GM19455 (cell line): ENCODE measurements at regions not wholly inside any gene's neighbourhood (a gene's known extent, or its start where the extent isn't known, plus 50 kb on each side); places are given as distances from the start of the nearest gene placed in this dataset.
A peak's percentile ranks its signal among the peaks of the same experiment; 100 is the strongest.
"Not testable (repeated sequence)": the region's sequence is repeated elsewhere in the genome, so short reads cannot be mapped to it uniquely, and the experiment has no call there.

Source experiments
- ATAC-seq: cut with Tn5 transposase; IDR thresholded peaks from one replicate; pipeline ENCODE4 v1.9.1; 2021; ENCODE audit not compliant: unreplicated experiment

- no peak for ATAC-seq
These were observed 104.7 kb upstream of the TRIM2 start for GRCh38 chr4:153099391-153100140.

DNA sequence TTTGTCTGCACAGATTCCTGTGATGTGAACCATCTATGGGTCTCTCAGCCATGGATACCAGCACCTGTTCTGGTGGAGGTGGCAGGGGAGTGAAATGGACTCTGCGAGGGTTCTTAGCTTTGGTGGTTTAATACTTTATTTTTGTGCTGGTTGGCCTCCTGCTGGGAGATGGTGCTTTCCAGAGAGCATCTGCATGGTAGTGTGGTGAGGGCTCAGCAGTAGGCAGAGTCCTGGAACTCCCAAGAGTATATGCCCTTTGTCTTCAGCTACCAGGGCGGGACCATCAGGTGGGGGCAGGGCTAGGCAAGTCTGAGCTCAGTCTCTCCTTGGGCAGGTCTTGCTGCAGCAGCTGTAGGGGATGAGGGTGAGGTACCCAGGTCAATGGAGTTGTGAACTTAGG lies 97.5 kb upstream of the TRIM2 start:
- ATAC-seq = not testable (repeated sequence)

- ATAC-seq = no peak
These were observed 97.0 kb upstream of the TRIM2 start for GRCh38 chr4:153107246-153107645.

DNA sequence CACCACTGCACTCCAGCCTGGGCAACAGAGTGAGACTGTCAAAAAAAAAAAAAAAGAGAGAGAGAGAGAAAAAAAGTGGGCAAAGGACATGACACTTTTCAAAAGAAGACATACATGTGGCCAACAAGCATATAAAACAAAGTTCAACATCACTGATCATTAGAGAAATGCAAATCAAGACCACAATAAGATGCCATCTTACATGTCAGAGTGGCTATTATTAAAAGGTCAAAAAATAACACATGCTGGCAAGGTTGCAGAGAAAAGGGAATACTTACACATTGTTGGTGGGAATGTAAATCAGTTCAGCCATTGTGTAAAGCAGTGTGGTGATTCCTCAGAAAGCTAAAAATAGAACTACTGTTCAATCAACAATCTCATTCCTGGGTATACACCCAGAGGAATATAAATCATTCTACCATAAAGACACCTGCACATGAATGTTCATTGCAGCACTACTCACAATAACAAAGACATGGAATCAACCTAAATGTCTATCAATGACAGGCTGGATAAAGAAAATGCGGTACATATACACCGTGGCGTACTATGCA lies 94.9 kb upstream of the TRIM2 start:
- no peak for ATAC-seq

DNA sequence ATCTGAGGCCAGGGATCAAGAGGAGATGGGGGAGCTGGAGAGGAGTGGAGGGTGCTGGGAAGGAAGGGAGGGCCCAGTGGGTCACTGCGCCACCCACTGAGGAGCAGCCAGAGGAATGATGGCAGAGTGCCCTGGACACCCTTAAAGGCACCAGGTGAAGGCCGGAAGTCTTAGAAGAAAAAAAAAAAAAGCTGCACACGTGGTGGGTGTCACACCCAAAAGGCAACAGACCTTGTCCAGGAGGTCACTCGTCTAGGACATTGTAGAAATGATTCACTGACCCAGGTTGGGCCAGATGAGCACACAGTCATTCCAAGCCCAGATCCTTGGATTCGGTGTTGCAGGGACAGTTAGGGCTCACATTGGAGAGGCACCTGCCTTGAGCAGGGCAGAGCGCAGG lies 93.5 kb upstream of the TRIM2 start:
- ATAC-seq = no peak

DNA sequence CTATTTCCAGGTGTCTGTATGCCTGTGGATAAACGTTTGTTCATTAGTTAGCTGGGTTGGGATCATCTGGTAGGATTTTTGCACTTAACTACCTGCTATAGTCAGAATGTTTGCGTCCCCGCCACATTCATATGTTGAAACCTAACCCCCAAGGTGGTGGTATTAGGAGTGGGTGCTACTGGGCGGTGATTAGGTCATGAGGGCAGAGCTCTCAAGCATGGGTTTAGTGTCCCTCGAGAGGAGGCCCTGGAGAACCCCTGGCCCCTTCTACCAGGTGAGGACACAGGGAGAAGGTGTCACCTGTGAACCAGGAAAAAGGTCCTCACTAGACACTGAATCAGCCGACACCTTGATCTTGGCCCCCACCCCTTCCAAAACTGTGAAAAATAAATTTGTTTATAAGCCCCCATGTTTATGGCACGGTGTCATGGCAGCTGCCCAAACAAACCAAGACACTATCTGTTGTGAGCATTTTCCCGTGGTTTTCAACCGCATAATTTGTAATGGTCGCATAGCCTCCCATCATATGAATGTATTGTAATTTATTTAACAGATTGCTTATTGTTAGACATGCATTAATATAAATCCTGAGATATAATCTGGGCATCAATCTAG lies 92.7 kb upstream of the TRIM2 start:
- no peak for ATAC-seq

DNA sequence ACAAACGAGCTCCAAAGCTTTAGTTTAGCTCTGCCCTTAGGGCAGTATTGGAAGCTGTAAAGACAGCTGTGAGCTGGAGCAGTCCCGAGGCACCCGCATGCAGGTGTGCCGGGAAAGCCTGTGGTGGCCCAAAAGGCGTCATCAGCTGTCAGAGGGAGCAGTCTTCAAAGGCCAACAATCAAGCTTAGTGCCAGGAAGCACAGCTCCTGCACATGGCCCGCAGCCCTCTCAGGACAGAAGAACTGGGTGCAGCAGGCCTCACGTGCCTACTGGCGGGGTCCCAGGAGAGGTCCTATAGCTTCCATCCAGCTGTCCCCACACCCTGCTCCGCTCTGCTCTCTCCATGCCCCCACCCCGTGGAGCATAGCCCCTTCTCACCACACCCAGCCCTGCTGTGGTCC lies 92.2 kb upstream of the TRIM2 start:
- ATAC-seq = no peak

DNA sequence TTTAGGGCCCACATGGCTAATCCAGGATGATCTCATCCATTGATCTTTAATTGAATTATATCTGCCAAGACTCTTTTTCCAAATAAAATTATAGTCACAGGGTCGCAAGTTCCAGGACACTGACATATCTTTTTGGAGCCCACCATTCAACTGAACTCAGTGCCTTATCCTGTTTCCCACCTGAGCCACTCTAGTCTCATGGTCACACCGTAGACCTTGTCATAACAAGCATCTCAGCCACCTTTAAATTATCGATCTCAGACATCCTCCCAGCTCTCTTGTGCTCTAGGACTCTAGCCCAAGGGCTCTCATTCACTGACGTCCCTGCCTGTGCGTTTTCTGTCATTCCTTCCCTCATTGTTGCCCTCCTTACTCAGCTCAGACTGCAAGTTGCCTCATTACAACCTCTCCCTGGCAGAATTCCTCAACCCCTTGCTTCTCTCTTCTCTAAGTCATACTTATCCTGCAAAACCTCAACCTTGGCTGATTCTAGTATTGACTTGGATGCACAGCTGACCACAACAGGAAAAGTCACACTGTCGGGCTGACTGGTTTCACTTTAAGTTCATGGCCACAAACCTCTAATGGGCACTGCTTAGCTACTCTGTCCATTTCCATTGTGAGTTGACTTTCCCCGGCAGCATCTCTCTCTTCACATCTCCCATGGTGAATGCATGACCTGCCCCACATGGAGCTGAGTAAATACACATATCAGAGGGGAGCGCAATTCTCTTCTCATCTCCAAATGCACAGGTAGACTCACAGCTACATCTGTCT lies 91.0 kb upstream of the TRIM2 start:
- no peak for ATAC-seq

DNA sequence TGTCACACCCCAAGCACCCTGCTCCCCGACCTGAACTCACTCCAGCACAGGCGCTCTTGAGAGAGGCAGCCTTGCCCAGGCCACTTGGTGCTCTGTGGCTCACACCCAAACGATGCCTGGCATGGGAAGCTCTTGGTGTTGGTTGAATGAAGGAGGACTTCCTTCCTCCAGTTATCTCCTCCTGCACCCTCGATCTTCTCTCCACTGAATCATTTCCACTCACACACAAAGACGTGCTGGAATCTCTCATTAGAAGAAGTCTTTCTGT lies 90.5 kb upstream of the TRIM2 start:
- ATAC-seq = no peak

- ATAC-seq = no peak
These were observed 89.4 kb upstream of the TRIM2 start for GRCh38 chr4:153114771-153115321.

DNA sequence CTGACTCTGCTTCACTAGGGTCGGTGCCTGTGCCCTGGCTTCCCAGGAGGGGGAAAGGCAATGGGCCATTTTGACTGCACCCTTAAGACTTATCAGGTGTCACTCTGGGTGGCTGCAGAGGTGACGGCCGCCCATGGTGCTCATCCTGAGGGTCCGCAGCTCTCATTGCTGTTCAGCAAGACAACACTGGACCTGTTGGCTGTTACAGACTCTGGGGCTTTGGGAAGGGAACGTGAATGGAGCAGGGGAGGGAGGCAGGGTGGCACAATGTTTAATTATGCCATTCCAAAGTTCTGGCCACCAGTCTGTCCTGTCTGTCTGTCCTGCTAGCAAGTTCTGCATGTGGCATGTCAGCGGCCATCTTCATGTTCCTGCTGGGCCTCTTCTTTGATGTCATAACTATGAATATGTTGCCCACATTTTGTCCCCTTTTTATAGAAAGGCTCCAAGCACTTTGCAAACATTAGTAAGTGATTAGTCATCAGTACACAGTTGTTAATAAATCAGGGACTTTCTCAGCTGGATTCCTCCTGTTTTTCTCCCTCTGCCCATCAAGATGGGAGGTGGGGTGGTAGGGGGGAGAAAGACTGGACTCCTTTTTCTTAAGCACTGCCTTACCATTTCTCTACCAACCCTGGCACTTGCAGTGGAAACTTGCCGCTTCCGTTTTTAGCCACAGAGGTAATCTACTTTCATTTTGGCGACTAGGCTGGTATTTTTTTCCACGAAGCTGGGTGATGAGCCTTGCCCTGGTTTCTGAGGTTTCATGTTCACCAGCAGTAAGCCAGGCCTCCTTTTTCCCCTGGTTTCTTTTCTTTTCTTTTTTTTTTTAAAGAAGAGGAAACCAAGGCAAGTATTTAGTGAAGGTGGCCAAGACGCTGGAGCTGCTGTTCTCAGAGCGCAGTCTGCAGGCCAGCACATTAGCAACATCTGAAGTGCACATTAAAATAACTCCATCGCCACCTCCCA lies 88.6 kb upstream of the TRIM2 start:
- peak; percentile 78 for ATAC-seq

GRCh38 chr4:153116291-153116680 lies 88.0 kb upstream of the TRIM2 start:
- no peak for ATAC-seq

- ATAC-seq = no peak
These were observed 87.4 kb upstream of the TRIM2 start for GRCh38 chr4:153116801-153117200.

GRCh38 chr4:153117554-153117953 lies 86.7 kb upstream of the TRIM2 start:
- ATAC-seq = no peak

- ATAC-seq = no peak
These were observed 84.6 kb upstream of the TRIM2 start for GRCh38 chr4:153119626-153120025.

- no peak for ATAC-seq
These were observed 84.0 kb upstream of the TRIM2 start for GRCh38 chr4:153120235-153120634.

- ATAC-seq = no peak
These were observed 81.4 kb upstream of the TRIM2 start for GRCh38 chr4:153122855-153123254.

DNA sequence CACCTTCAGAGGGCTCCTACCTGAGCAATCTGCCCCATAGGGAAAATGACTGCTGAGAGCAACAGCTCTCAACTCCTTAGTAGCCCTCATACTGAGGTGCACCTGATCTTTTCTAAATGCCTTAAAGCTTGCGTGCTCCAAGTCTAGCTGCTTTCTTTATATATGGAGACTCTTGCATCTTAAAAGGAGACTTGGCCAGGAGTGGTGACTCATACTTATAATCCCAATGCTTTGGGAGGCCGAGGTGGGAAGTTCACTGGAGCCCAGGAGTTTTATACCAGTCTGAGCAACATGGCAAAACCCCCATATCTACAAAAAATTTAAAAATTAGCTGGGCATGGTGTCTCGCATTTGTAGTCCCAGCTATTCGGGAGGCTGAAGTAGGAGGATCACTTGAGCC lies 78.1 kb upstream of the TRIM2 start:
- ATAC-seq = no peak

- ATAC-seq = peak; percentile 80
These were observed 76.3 kb upstream of the TRIM2 start for GRCh38 chr4:153127760-153128494.

- ATAC-seq = no peak
These were observed 72.6 kb upstream of the TRIM2 start for GRCh38 chr4:153131596-153131995.
